A549 (cell line): ENCODE measurements at regions not wholly inside any gene's neighbourhood (a gene's known extent, or its start where the extent isn't known, plus 50 kb on each side); places are given as distances from the start of the nearest gene placed in this dataset.

ENCODE experiments used
- CTCF ChIP-seq: fragments of >200 bp; sonication (Bioruptor Twin); formaldehyde crosslinking; IDR thresholded peaks from 3 replicates; pipeline ENCODE4 v1.5.1; 2016
- ESRRA ChIP-seq: fragments of 150-350 bp; IDR thresholded peaks from 2 replicates; pipeline ENCODE4 v1.6.1; 2014; ENCODE audit warnings: mild to moderate bottlenecking, low read length, borderline replicate concordance
- MAFK ChIP-seq: fragments of 450-650 bp; IDR thresholded peaks from 2 replicates; pipeline ENCODE4 v1.6.1; 2014; ENCODE audit not compliant: partially characterized antibody

GRCh38 chr20:11838076-11838636 lies 79.5 kb upstream of the BTBD3 start:
- TF ChIP-seq CTCF (no peak), MAFK (no peak), ESRRA (no peak)
